DND-41 (cell line): ENCODE measurements at regions not wholly inside any gene's neighbourhood (a gene's known extent, or its start where the extent isn't known, plus 50 kb on each side); places are given as distances from the start of the nearest gene placed in this dataset.

Experiments used
- ATAC-seq: fragments of 200-7000 bp; cut with Tn5 transposase; 3 replicates; pipeline ENCODE4 v1.9.1; 2021; ENCODE audit warnings: low read depth; ENCODE audit not compliant: insufficient read depth
- DNase-seq: peaks from one replicate; pipeline ENCODE4 v3.0.0-alpha.2; 2020
- H2AFZ ChIP-seq: 2 replicates; pipeline ENCODE4 v1.6.0; 2012; ENCODE audit warnings: low read depth, low read length
- H3K27ac ChIP-seq: 2 replicates; pipeline ENCODE4 v1.5.1; 2012; ENCODE audit warnings: low read length, inconsistent platforms
- H3K27me3 ChIP-seq: fragments of 200-600 bp; sonication (generic); 2 replicates; pipeline ENCODE4 v1.6.0; 2012; ENCODE audit warnings: low read length, mild to moderate bottlenecking, inconsistent platforms; ENCODE audit not compliant: insufficient read depth, poor library complexity
- H3K36me3 ChIP-seq: 2 replicates; pipeline ENCODE4 v1.5.1; 2012; ENCODE audit warnings: low read length, inconsistent platforms; ENCODE audit not compliant: insufficient read depth
- H3K4me1 ChIP-seq: 2 replicates; pipeline ENCODE4 v1.5.1; 2012; ENCODE audit warnings: mild to moderate bottlenecking, low read length; ENCODE audit not compliant: insufficient read depth
- H3K4me2 ChIP-seq: 2 replicates; pipeline ENCODE4 v1.6.0; 2012; ENCODE audit warnings: mild to moderate bottlenecking, moderate library complexity, low read length, inconsistent platforms; ENCODE audit not compliant: insufficient read depth
- H3K4me3 ChIP-seq, 2 experiments: fragments of 200-600 bp in 1 of 2; shearing (Covaris generic) in 1 of 2; 2 replicates each; pipeline ENCODE4 v1.5.1; 2012 to 2016; ENCODE audit warnings: inconsistent platforms in 2 of 2, low read length in 2 of 2, mild to moderate bottlenecking in 2 of 2, low read depth in 1 of 2, moderate library complexity in 1 of 2
- H3K79me2 ChIP-seq: 2 replicates; pipeline ENCODE4 v1.6.0; 2012; ENCODE audit warnings: low read length, inconsistent platforms; ENCODE audit not compliant: insufficient read depth
- H3K9ac ChIP-seq: 2 replicates; pipeline ENCODE4 v1.6.0; 2012; ENCODE audit warnings: low read depth, mild to moderate bottlenecking, inconsistent platforms, low read length, moderate library complexity
- H3K9me3 ChIP-seq: 2 replicates; pipeline ENCODE4 v1.5.1; 2012; ENCODE audit warnings: low read length, moderate library complexity, mild to moderate bottlenecking, inconsistent platforms; ENCODE audit not compliant: insufficient read depth, severe bottlenecking
- H4K20me1 ChIP-seq: 2 replicates; pipeline ENCODE4 v1.6.0; 2012; ENCODE audit warnings: low read length; ENCODE audit not compliant: insufficient read depth
- CTCF ChIP-seq: IDR thresholded peaks from 2 replicates; pipeline ENCODE4 v1.5.1; 2012; ENCODE audit warnings: borderline replicate concordance, low read length, moderate library complexity, mild to moderate bottlenecking; ENCODE audit not compliant: poor library complexity, severe bottlenecking; ENCODE audit errors: extremely low read depth
- EZH2 ChIP-seq: IDR thresholded peaks from 3 replicates; pipeline ENCODE4 v1.6.1; 2012; ENCODE audit warnings: borderline replicate concordance, low read depth, mild to moderate bottlenecking, moderate library complexity, low read length, inconsistent platforms; ENCODE audit not compliant: severe bottlenecking

- TF ChIP-seq CTCF = no peak
- Histone ChIP-seq H2AFZ (no peak overlapping the region), H4K20me1 (no peaks in the 10 kb centered on the region), H3K4me3 (no peak overlapping the region), H3K36me3 (no peaks in the 10 kb centered on the region), H3K4me1 (no peaks in the 10 kb centered on the region), H3K9me3 (no peaks in the 10 kb centered on the region), H3K4me2 (no peak overlapping the region), H3K27ac (no peak overlapping the region), H3K9ac (no peak overlapping the region), H3K79me2 (no peaks in the 10 kb centered on the region), H3K27me3 (no peaks in the 10 kb centered on the region)
- no peak for ATAC-seq
- DNase-seq = no peak
Observed at GRCh38 chr2:16330982-16331381, 334.7 kb downstream of the CYRIA start.

GRCh38 chr2:16330571-16330970 is 335.1 kb downstream of the CYRIA start:
- no peaks in the 10 kb centered on the region for H3K9me3 ChIP-seq
- H3K36me3 ChIP-seq = no peaks in the 10 kb centered on the region
- ATAC-seq (no peak), DNase-seq (no peak)
- no peak overlapping the region for H3K27ac ChIP-seq
- no peaks in the 10 kb centered on the region for H3K27me3 ChIP-seq
- no peaks in the 10 kb centered on the region for H4K20me1 ChIP-seq
- H3K79me2 ChIP-seq = no peaks in the 10 kb centered on the region
- no peak overlapping the region for H3K4me2 ChIP-seq
- no peak overlapping the region for H3K4me3 ChIP-seq
- H3K9ac ChIP-seq = no peak overlapping the region
- no peaks in the 10 kb centered on the region for H3K4me1 ChIP-seq
- TF ChIP-seq EZH2 (no peak), CTCF (no peak)
- H2AFZ ChIP-seq = no peak overlapping the region

- DNase-seq (no peak), ATAC-seq (no peak)
- Histone ChIP-seq H3K79me2 (no peaks in the 10 kb centered on the region), H4K20me1 (no peaks in the 10 kb centered on the region), H3K9ac (no peak overlapping the region), H3K4me1 (no peaks in the 10 kb centered on the region), H3K9me3 (no peaks in the 10 kb centered on the region), H3K36me3 (no peaks in the 10 kb centered on the region), H3K4me2 (no peak overlapping the region), H3K27me3 (no peaks in the 10 kb centered on the region), H3K4me3 (no peak overlapping the region), H2AFZ (no peak overlapping the region), H3K27ac (no peak overlapping the region)
- no peak for TF ChIP-seq EZH2
- no peak for TF ChIP-seq CTCF
Observed at GRCh38 chr2:16330012-16330411, 335.6 kb downstream of the CYRIA start.

GRCh38 chr2:16329421-16329820 is 336.2 kb downstream of the CYRIA start:
- Histone ChIP-seq H3K4me2 (no peak overlapping the region), H3K27ac (no peak overlapping the region), H2AFZ (no peak overlapping the region), H3K79me2 (no peaks in the 10 kb centered on the region), H3K9me3 (no peaks in the 10 kb centered on the region), H3K36me3 (no peaks in the 10 kb centered on the region), H3K9ac (no peak overlapping the region), H3K4me1 (no peaks in the 10 kb centered on the region), H4K20me1 (no peaks in the 10 kb centered on the region), H3K27me3 (no peaks in the 10 kb centered on the region), H3K4me3 (no peak overlapping the region)
- ATAC-seq (no peak), DNase-seq (no peak)
- TF ChIP-seq CTCF = no peak
- TF ChIP-seq EZH2 = no peak
